CD14-positive monocyte (primary cell): ENCODE measurements at regions not wholly inside any gene's neighbourhood (a gene's known extent, or its start where the extent isn't known, plus 50 kb on each side); places are given as distances from the start of the nearest gene placed in this dataset.

Experiments used
- DNase-seq, 3 donors: peaks; one replicate each; pipeline ENCODE4 v3.0.0-alpha.2; 2011 to 2022
- H2AFZ ChIP-seq: 2 replicates; pipeline ENCODE4 v1.6.0; 2012; ENCODE audit warnings: mild to moderate bottlenecking, low read depth, low read length, inconsistent platforms; ENCODE audit not compliant: insufficient read depth, poor library complexity, severe bottlenecking
- H3K27ac ChIP-seq, 2 donors: 1 replicate in 1 of 2; 2 replicates in 1 of 2; pipeline ENCODE4 v1.5.1; 2012 to 2013; ENCODE audit warnings: low read length in 2 of 2, control low read depth in 1 of 2, inconsistent platforms in 1 of 2, low read depth in 1 of 2, mild to moderate bottlenecking in 1 of 2
- H3K27me3 ChIP-seq, 2 donors: one replicate each; pipeline versions ENCODE4 v1.6.0 to v1.6.1; 2011 to 2013; ENCODE audit warnings: low read length in 2 of 2; ENCODE audit not compliant: control insufficient read depth in 2 of 2, insufficient read depth in 2 of 2
- H3K36me3 ChIP-seq, 2 donors: replicated peaks in 1 of 2; 1 replicate in 1 of 2; 2 replicates in 1 of 2; pipeline versions ENCODE4 v1.5.1 to v1.6.1; 2012 to 2013; ENCODE audit warnings: low read length in 2 of 2, control low read depth in 1 of 2, inconsistent platforms in 1 of 2, mild to moderate bottlenecking in 1 of 2; ENCODE audit not compliant: insufficient read depth in 2 of 2, control insufficient read depth in 1 of 2
- H3K4me1 ChIP-seq, 2 donors: 1 replicate in 1 of 2; 2 replicates in 1 of 2; pipeline versions ENCODE4 v1.5.1 to v1.6.1; 2012 to 2013; ENCODE audit warnings: low read length in 2 of 2, control low read depth in 1 of 2, inconsistent platforms in 1 of 2, mild to moderate bottlenecking in 1 of 2, moderate library complexity in 1 of 2; ENCODE audit not compliant: insufficient read depth in 2 of 2, control insufficient read depth in 1 of 2
- H3K4me2 ChIP-seq: replicated peaks from 2 replicates; pipeline ENCODE3; 2012; ENCODE audit warnings: low read length, moderate library complexity, mild to moderate bottlenecking; ENCODE audit not compliant: poor library complexity, severe bottlenecking; ENCODE audit errors: extremely low read depth
- H3K4me3 ChIP-seq, 3 experiments: fragments of 200-600 bp in 1 of 3; sonication (generic) in 1 of 3; replicated peaks in 1 of 3; 1 replicate in 2 of 3; 2 replicates in 1 of 3; pipeline ENCODE4 v1.5.1; 2011 to 2013; ENCODE audit warnings: low read length in 3 of 3, mild to moderate bottlenecking in 3 of 3, control low read depth in 2 of 3, low read depth in 2 of 3, inconsistent platforms in 1 of 3, moderate library complexity in 1 of 3
- H3K79me2 ChIP-seq: 2 replicates; pipeline ENCODE4 v1.6.0; 2012; ENCODE audit warnings: mild to moderate bottlenecking, control low read depth, inconsistent platforms, low read length, moderate library complexity; ENCODE audit not compliant: insufficient read depth
- H3K9ac ChIP-seq: 2 replicates; pipeline ENCODE4 v1.6.0; 2017; ENCODE audit warnings: low read length, mild to moderate bottlenecking; ENCODE audit not compliant: insufficient read depth, poor library complexity, severe bottlenecking
- H3K9me3 ChIP-seq, 2 donors: replicated peaks in 1 of 2; 1 replicate in 1 of 2; 2 replicates in 1 of 2; pipeline versions ENCODE4 v1.5.1 to v1.6.1; 2012 to 2013; ENCODE audit warnings: low read length in 2 of 2, control low read depth in 1 of 2; ENCODE audit not compliant: control insufficient read depth in 1 of 2, insufficient read depth in 1 of 2
- H4K20me1 ChIP-seq: 2 replicates; pipeline ENCODE4 v1.6.0; 2012; ENCODE audit warnings: mild to moderate bottlenecking, low read length, control low read depth, moderate library complexity; ENCODE audit not compliant: insufficient read depth
- H3K27ac Mint-ChIP-seq, 7 donors: one replicate each; pipeline ENCODE4 v1.8.0; 2020; ENCODE audit warnings: mild to moderate bottlenecking in 7 of 7, mixed read lengths in 7 of 7, moderate library complexity in 6 of 7, inconsistent platforms in 2 of 7
- H3K27me3 Mint-ChIP-seq, 3 donors: one replicate each; pipeline ENCODE4 v1.8.0; 2021 to 2022; ENCODE audit warnings: low read depth in 3 of 3, mild to moderate bottlenecking in 3 of 3, mixed read lengths in 3 of 3, moderate library complexity in 3 of 3, inconsistent platforms in 1 of 3
- H3K36me3 Mint-ChIP-seq, 2 donors: one replicate each; pipeline ENCODE4 v1.8.0; 2020; ENCODE audit warnings: mixed read lengths in 2 of 2, inconsistent platforms in 1 of 2, mild to moderate bottlenecking in 1 of 2
- H3K4me1 Mint-ChIP-seq: one replicate; pipeline ENCODE4 v1.8.0; 2020; ENCODE audit warnings: mild to moderate bottlenecking, mixed read lengths
- H3K4me3 Mint-ChIP-seq, 2 donors: one replicate each; pipeline ENCODE4 v1.8.0; 2020; ENCODE audit warnings: mild to moderate bottlenecking in 2 of 2, mixed read lengths in 2 of 2, moderate library complexity in 1 of 2
- H3K9me3 Mint-ChIP-seq, 7 donors: one replicate each; pipeline ENCODE4 v1.8.0; 2020 to 2022; ENCODE audit warnings: mixed read lengths in 7 of 7, mild to moderate bottlenecking in 6 of 7, moderate library complexity in 6 of 7, inconsistent platforms in 2 of 7
- WGBS: methylation state at CpG from one replicate; pipeline ENCODE4 v1.1.5; 2013; ENCODE audit warnings: missing lambda C conversion rate; ENCODE audit not compliant: insufficient coverage; 5-methylcytosine and 5-hydroxymethylcytosine counted together
- intact Hi-C, 2 donors: fragments of 100-400 bp; cut with micrococcal nuclease; formaldehyde crosslinking; loops; one replicate each; pipeline versions ENCODE4 v1.15.0 to v1.15.1; 2023
- TF ChIP-seq, protein P1 (sequence below): fragments of 200-600 bp; IDR thresholded peaks from one replicate; pipeline ENCODE4 v1.8.0; 2022; ENCODE audit warnings: antibody characterized with exemption, mild to moderate bottlenecking

GRCh38 chr17:64783556-64784352 is 121.6 kb upstream of the SMURF2 start:
- H3K9me3 ChIP-seq, result no peaks in the 10 kb centered on the region
- peaks cover 3% of the 10 kb centered on the region for H3K79me2 ChIP-seq
- H3K4me1 ChIP-seq, result peaks cover 37 to 44% of the 10 kb centered on the region in 2 donors
- H3K27ac Mint-ChIP-seq, result peak overlapping the region in 1 of 7 donors; percentile 14
- H3K27me3 Mint-ChIP-seq, result peaks cover 8 to 18% (median 13%) of the 10 kb centered on the region in 3 donors
- no peak overlapping the region for H2AFZ ChIP-seq
- H4K20me1 ChIP-seq, result peaks cover 63% of the 10 kb centered on the region
- no peak overlapping the region for H3K4me2 ChIP-seq
- intact Hi-C loops, result no loop called here
- TF ChIP-seq, protein P1, sequence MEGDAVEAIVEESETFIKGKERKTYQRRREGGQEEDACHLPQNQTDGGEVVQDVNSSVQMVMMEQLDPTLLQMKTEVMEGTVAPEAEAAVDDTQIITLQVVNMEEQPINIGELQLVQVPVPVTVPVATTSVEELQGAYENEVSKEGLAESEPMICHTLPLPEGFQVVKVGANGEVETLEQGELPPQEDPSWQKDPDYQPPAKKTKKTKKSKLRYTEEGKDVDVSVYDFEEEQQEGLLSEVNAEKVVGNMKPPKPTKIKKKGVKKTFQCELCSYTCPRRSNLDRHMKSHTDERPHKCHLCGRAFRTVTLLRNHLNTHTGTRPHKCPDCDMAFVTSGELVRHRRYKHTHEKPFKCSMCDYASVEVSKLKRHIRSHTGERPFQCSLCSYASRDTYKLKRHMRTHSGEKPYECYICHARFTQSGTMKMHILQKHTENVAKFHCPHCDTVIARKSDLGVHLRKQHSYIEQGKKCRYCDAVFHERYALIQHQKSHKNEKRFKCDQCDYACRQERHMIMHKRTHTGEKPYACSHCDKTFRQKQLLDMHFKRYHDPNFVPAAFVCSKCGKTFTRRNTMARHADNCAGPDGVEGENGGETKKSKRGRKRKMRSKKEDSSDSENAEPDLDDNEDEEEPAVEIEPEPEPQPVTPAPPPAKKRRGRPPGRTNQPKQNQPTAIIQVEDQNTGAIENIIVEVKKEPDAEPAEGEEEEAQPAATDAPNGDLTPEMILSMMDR, result no peak
- no peak overlapping the region for H3K27ac ChIP-seq
- no peak overlapping the region for H3K4me3 ChIP-seq
- no peak for DNase-seq
- peaks cover 54 to 69% of the 10 kb centered on the region in 2 donors for H3K36me3 Mint-ChIP-seq
- 96% methylated on average over 11 of the region's 14 CpGs for WGBS
- H3K9me3 Mint-ChIP-seq, result peaks cover 0 to 4% (median 0%) of the 10 kb centered on the region in 7 donors
- H3K4me3 Mint-ChIP-seq, result no peak overlapping the region
- peaks cover 36% of the 10 kb centered on the region for H3K4me1 Mint-ChIP-seq
- H3K27me3 ChIP-seq, result peaks cover 0 to 18% of the 10 kb centered on the region in 2 donors
- H3K9ac ChIP-seq, result no peak overlapping the region
- peaks cover 55 to 56% of the 10 kb centered on the region in 2 donors for H3K36me3 ChIP-seq

DNA sequence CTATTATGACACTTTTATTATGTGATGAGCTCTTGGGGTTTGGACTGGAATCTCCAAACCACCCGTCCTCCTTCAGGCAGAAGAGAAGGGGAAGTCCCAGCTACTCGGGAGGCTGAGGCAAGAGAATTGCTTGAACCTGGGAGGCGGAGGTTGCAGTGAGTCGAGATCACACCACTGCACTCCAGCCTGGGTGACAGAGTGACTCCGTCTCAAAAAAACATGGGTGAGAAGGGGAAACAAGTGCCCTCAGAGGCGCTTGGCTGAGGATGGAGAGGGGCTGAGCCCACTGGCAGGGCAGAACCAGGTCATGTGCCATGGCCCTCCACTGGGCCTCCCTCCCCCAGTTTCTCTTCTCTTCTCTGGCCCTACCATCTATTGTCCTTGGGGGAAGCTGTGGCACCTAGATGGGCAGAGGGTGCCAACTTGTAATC is 120.9 kb upstream of the SMURF2 start:
- Histone ChIP-seq H3K36me3 (peaks cover 48 to 49% of the 10 kb centered on the region in 2 donors), H2AFZ (no peak overlapping the region), H3K4me2 (no peak overlapping the region), H3K9ac (no peak overlapping the region), H3K9me3 (no peaks in the 10 kb centered on the region), H3K4me1 (peaks cover 41 to 51% of the 10 kb centered on the region in 2 donors), H3K79me2 (peaks cover 3% of the 10 kb centered on the region), H3K27me3 (peaks cover 0 to 18% of the 10 kb centered on the region in 2 donors), H3K27ac (no peak overlapping the region), H3K4me3 (no peak overlapping the region), H4K20me1 (peaks cover 63% of the 10 kb centered on the region)
- peaks cover 51 to 62% of the 10 kb centered on the region in 2 donors for H3K36me3 Mint-ChIP-seq
- peak overlapping the region in 3 of 7 donors; percentile 14 to 69 (median 28) for H3K27ac Mint-ChIP-seq
- H3K4me3 Mint-ChIP-seq, result no peak overlapping the region
- TF ChIP-seq, protein P1, result no peak
- peaks cover 8 to 21% (median 14%) of the 10 kb centered on the region in 3 donors for H3K27me3 Mint-ChIP-seq
- peak in 2 of 3 donors; percentile 14 to 69 for DNase-seq
- intact Hi-C loops, result no loop called here
- H3K4me1 Mint-ChIP-seq, result peaks cover 40% of the 10 kb centered on the region
- peaks cover 0 to 4% (median 0%) of the 10 kb centered on the region in 7 donors for H3K9me3 Mint-ChIP-seq
- WGBS, result 60% methylated on average over 1 of the region's 6 CpGs
